Lung (tissue), 11 donors: ENCODE measurements at regions not wholly inside any gene's neighbourhood (a gene's known extent, or its start where the extent isn't known, plus 50 kb on each side); places are given as distances from the start of the nearest gene placed in this dataset.

Experiments
- ATAC-seq: fragments of 200-7000 bp; cut with Tn5 transposase; one replicate; pipeline ENCODE4 v1.9.1; 2020; ENCODE audit warnings: moderate number of reproducible peaks; ENCODE audit not compliant: insufficient read depth, low FRiP score
- DNase-seq, 3 donors: peaks; one replicate each; pipeline ENCODE4 v3.0.0-alpha.2; 2013 to 2017
- H3K27ac ChIP-seq, 2 donors: one replicate each; pipeline ENCODE4 v1.5.1; 2013; ENCODE audit warnings: mild to moderate bottlenecking in 2 of 2, moderate library complexity in 2 of 2, control low read depth in 1 of 2, inconsistent platforms in 1 of 2, low read depth in 1 of 2, low read length in 1 of 2
- H3K27me3 ChIP-seq, 3 donors: one replicate each; pipeline ENCODE4 v1.5.1; 2013; ENCODE audit warnings: low read length in 2 of 3; ENCODE audit not compliant: control insufficient read depth in 3 of 3, insufficient read depth in 3 of 3
- H3K36me3 ChIP-seq, 4 donors: one replicate each; pipeline ENCODE4 v1.5.1; 2013; ENCODE audit warnings: low read length in 4 of 4, mild to moderate bottlenecking in 1 of 4, moderate library complexity in 1 of 4; ENCODE audit not compliant: control insufficient read depth in 4 of 4, insufficient read depth in 4 of 4
- H3K4me1 ChIP-seq, 5 donors: one replicate each; pipeline ENCODE4 v1.5.1; 2013; ENCODE audit warnings: low read length in 5 of 5, mild to moderate bottlenecking in 2 of 5, moderate library complexity in 1 of 5; ENCODE audit not compliant: control insufficient read depth in 5 of 5, insufficient read depth in 5 of 5
- H3K4me3 ChIP-seq: one replicate; pipeline ENCODE4 v1.5.1; 2013; ENCODE audit warnings: mild to moderate bottlenecking, control low read depth, moderate library complexity
- H3K9ac ChIP-seq, 2 donors: one replicate each; pipeline ENCODE4 v1.5.1; 2013; ENCODE audit warnings: low read length in 2 of 2, control low read depth in 1 of 2; ENCODE audit not compliant: insufficient read depth in 1 of 2
- H3K9me3 ChIP-seq, 4 donors: one replicate each; pipeline ENCODE4 v1.5.1; 2013; ENCODE audit warnings: low read length in 3 of 4, mild to moderate bottlenecking in 1 of 4, moderate library complexity in 1 of 4; ENCODE audit not compliant: control insufficient read depth in 4 of 4, insufficient read depth in 3 of 4
- CTCF ChIP-seq: IDR thresholded peaks from 2 replicates; pipeline ENCODE4 v1.5.1; 2012; ENCODE audit warnings: mild to moderate bottlenecking; ENCODE audit errors: control extremely low read depth, extremely low read depth
- WGBS, 2 donors: extraction: QIAGEN DNeasy Blood & Tissue Kit; methylation state at CpG; one replicate each; pipeline ENCODE4 v1.1.7; 2013; 5-methylcytosine and 5-hydroxymethylcytosine counted together
- donor health status: control.
- donor health status: control.
- donor health status: Bipolar disorder and iron deficiency.
- donor health status: healthy.
- donor health status: DM: yes; HTN: yes; CAD: no.

- Histone ChIP-seq H3K27ac (no peak overlapping the region), H3K9me3 (no peaks in the 10 kb centered on the region), H3K27me3 (no peaks in the 10 kb centered on the region), H3K9ac (no peak overlapping the region), H3K36me3 (no peaks in the 10 kb centered on the region), H3K4me3 (no peak overlapping the region), H3K4me1 (no peaks in the 10 kb centered on the region)
- no peak for TF ChIP-seq CTCF
- WGBS, 2 donors = 90 to 91% methylated on average over 3 of the region's 3 CpGs
- no peak for ATAC-seq
- no peak for DNase-seq
These were observed 608.2 kb upstream of the NETO1 start for GRCh38 chr18:73476031-73476430.

- Histone ChIP-seq H3K36me3 (no peaks in the 10 kb centered on the region), H3K27ac (no peak overlapping the region), H3K4me3 (no peak overlapping the region), H3K4me1 (peaks cover 0 to 9% (median 0%) of the 10 kb centered on the region in 5 donors), H3K27me3 (no peaks in the 10 kb centered on the region), H3K9me3 (peaks cover 0 to 2% (median 0%) of the 10 kb centered on the region in 4 donors), H3K9ac (no peak overlapping the region)
- DNase-seq = peak in 2 of 3 donors; percentile 4 to 36
- no peak for ATAC-seq
- no peak for TF ChIP-seq CTCF
- WGBS, 2 donors = 23 to 53% methylated on average over 2 of the region's 2 CpGs
These were observed 594.3 kb upstream of the NETO1 start for GRCh38 chr18:73462092-73462491.

- Histone ChIP-seq H3K4me3 (no peak overlapping the region), H3K9me3 (peaks cover 0 to 2% (median 0%) of the 10 kb centered on the region in 4 donors), H3K36me3 (no peaks in the 10 kb centered on the region), H3K27ac (peak overlapping the region in 1 of 2 donors; percentile 64), H3K4me1 (peaks cover 0 to 9% (median 0%) of the 10 kb centered on the region in 5 donors), H3K27me3 (no peaks in the 10 kb centered on the region), H3K9ac (no peak overlapping the region)
- DNase-seq = peak in 2 of 3 donors; percentile 14 to 43
- 60 to 66% methylated on average over 1 of the region's 1 CpG for whole genome bisulfite sequencing, 2 donors
- no peak for ATAC-seq
- no peak for TF ChIP-seq CTCF
These were observed 593.9 kb upstream of the NETO1 start for GRCh38 chr18:73461780-73462059.
